ENCODE measurements at regions not wholly inside any gene's neighbourhood (a gene's known extent, or its start where the extent isn't known, plus 50 kb on each side); places are given as distances from the start of the nearest gene placed in this dataset.

- TF ChIP-seq POLR2A (IDR thresholded peaks at IDR 0.05) (no peak), EP300 (IDR thresholded peaks at IDR 0.05) (no peak), CTCF (IDR thresholded peaks at IDR 0.05) (no peak), POLR2AphosphoS5 (IDR thresholded peaks at IDR 0.05) (no peak)
- no peak for ATAC-seq (ENCODE audit: low FRiP score in 2 of 2)
- WGBS, 2 donors, result 38 to 46% methylated on average over 3 of the region's 3 CpGs
- Histone ChIP-seq H3K27me3 (no peaks in the 10 kb centered on the region), H3K27ac (no peak overlapping the region), H3K9me3 (no peaks in the 10 kb centered on the region), H3K4me3 (no peak overlapping the region), H3K36me3 (no peaks in the 10 kb centered on the region), H3K4me1 (no peaks in the 10 kb centered on the region)
- no peak for DNase-seq
Measured at GRCh38 chr10:44320756-44321155, 64.1 kb downstream of the CXCL12 start.

- Histone ChIP-seq H3K36me3 (no peaks in the 10 kb centered on the region), H3K4me1 (no peaks in the 10 kb centered on the region), H3K9me3 (no peaks in the 10 kb centered on the region), H3K27ac (no peak overlapping the region), H3K27me3 (no peaks in the 10 kb centered on the region), H3K4me3 (no peak overlapping the region)
- ATAC-seq (ENCODE audit: low FRiP score in 2 of 2), result no peak
- 90 to 92% methylated on average over 3 of the region's 3 CpGs for WGBS, 2 donors
- TF ChIP-seq POLR2A (IDR thresholded peaks at IDR 0.05), result no peak
- no peak for TF ChIP-seq EP300 (IDR thresholded peaks at IDR 0.05)
- no peak for TF ChIP-seq CTCF (IDR thresholded peaks at IDR 0.05)
- no peak for TF ChIP-seq POLR2AphosphoS5 (IDR thresholded peaks at IDR 0.05)
- no peak for DNase-seq
Measured at GRCh38 chr10:44317856-44318255, 67.0 kb downstream of the CXCL12 start.

- DNase-seq (no peak), ATAC-seq (ENCODE audit: low FRiP score in 2 of 2) (no peak)
- TF ChIP-seq POLR2A (IDR thresholded peaks at IDR 0.05) (no peak), EP300 (IDR thresholded peaks at IDR 0.05) (no peak), CTCF (IDR thresholded peaks at IDR 0.05) (no peak), POLR2AphosphoS5 (IDR thresholded peaks at IDR 0.05) (no peak)
Measured at GRCh38 chr10:44316922-44317215, 68.0 kb downstream of the CXCL12 start.

DNA sequence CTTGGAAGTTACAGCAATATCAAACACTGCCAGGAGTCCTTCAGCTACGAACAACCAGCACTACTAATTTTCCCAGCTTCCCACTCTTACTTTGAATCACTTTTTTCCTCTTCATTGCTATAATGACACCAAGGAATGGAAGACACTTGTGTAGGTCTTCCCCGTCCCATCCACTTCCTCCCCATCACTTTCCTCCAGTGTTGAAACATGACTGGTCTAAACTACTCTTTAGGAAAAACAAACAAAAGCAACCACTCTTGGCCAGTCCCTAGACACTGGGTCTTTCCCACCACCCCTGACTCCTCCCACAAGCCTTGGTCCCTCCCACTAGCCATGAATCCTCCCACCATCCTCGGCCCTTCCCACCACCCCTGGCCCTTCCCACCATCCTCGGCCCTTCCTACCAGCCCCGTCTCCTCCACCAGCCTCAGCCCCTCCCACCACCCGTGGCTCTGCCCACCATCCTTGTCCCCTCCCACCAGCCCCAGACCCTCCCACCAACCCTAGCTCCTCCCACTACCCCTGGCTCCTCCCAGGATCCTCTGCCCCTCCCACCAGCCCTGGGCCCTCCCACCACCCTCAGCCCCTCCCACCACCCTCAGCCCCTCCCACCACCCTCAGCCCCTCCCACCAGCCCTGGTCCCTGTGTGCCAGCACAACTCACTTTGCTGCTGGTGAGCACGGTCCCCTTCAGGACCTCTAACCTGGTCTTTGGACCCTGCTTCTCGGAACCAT is 68.5 kb downstream of the CXCL12 start:
- peak in 1 of 2 donors; percentile 23 for DNase-seq
- Histone ChIP-seq H3K36me3 (no peaks in the 10 kb centered on the region), H3K4me1 (peaks cover 0 to 3% (median under 1%) of the 10 kb centered on the region in 4 donors), H3K9me3 (no peaks in the 10 kb centered on the region), H3K27me3 (no peaks in the 10 kb centered on the region), H3K27ac (no peak overlapping the region), H3K4me3 (no peak overlapping the region)
- peak; percentile 27 to 41 for ATAC-seq (ENCODE audit: low FRiP score in 2 of 2)
- WGBS, 2 donors, result 71 to 91% methylated on average over 7 to 8 of the region's 8 CpGs
- TF ChIP-seq EP300 (IDR thresholded peaks at IDR 0.05) (no peak), CTCF (IDR thresholded peaks at IDR 0.05) (no peak), POLR2AphosphoS5 (IDR thresholded peaks at IDR 0.05) (no peak)

More at GRCh38 chr10:44316922-44317215, 68.0 kb downstream of the CXCL12 start:
- Histone ChIP-seq H3K27ac (no peak overlapping the region), H3K9me3 (no peaks in the 10 kb centered on the region), H3K36me3 (no peaks in the 10 kb centered on the region), H3K4me1 (no peaks in the 10 kb centered on the region), H3K27me3 (no peaks in the 10 kb centered on the region), H3K4me3 (no peak overlapping the region)
- 93 to 94% methylated on average over 8 of the region's 8 CpGs for WGBS, 2 donors

DNA sequence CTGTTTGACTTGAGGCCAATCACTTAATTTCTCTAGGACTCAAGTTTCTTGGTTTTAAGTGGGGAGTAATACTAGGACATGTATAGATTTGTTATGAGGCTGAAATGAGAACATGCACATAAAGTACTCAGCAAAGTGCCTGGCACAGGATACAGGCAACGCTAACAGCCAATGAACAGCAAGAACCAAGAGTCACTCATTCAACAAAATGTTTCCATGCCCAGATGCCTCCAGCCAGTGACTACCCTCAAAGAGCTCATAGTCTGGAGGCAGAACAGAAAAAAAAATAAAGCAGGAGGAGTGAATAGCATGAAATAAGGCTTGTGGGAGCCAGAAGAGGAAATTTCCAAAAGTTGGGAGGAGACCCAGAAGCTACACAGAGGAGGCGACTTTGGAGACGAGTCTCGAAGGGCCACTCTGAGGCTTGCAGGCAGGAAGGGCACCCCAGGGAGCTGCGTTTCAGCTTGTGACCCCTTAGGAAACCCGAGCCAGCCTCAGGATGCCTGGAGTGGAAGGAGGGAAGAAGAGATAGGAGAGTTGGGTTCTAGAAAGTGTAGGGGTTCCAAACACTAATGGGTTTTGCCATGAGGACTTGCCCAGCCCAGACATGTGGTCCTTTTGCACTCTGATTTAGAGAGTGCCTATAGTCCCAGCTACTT is 70.0 kb downstream of the CXCL12 start:
- Histone ChIP-seq H3K36me3 (no peaks in the 10 kb centered on the region), H3K4me1 (peaks cover 6 to 12% (median 8%) of the 10 kb centered on the region in 4 donors), H3K27ac (no peak overlapping the region), H3K4me3 (no peak overlapping the region), H3K27me3 (no peaks in the 10 kb centered on the region), H3K9me3 (no peaks in the 10 kb centered on the region)
- DNase-seq, result no peak
- no peak for ATAC-seq (ENCODE audit: low FRiP score in 2 of 2)
- TF ChIP-seq POLR2A (IDR thresholded peaks at IDR 0.05) (no peak), CTCF (IDR thresholded peaks at IDR 0.05) (no peak)
- 83 to 88% methylated on average over 6 of the region's 6 CpGs for WGBS, 2 donors
